ELF-1 (cell line): ENCODE measurements at regions not wholly inside any gene's neighbourhood (a gene's known extent, or its start where the extent isn't known, plus 50 kb on each side); places are given as distances from the start of the nearest gene placed in this dataset.
A peak's percentile ranks its signal among the peaks of the same experiment; 100 is the strongest.

Source experiments
- DNase-seq: peaks from one replicate; pipeline ENCODE4 v3.0.0-alpha.2; 2016; ENCODE audit warnings: low read depth, low spot score

DNA sequence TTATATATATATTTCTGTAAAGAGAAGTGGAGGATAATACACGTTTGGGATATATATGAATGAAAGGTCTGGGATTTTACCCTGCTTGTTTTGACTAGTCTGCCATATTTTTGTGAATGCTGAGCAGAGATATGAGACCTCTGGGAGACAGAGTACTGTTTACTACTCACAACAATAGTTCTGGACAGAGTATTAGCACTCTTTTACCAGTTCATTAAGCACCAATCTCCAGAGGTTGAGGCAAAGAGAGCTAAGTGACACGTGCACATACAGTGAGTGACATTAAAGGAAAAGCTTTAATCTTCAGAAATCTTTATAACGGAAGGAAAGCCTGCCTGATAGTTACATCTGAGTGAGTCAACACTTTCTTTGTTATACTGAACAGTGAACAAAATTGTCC lies 1452.7 kb upstream of the TENM3 start:
- no peak for DNase-seq

DNA sequence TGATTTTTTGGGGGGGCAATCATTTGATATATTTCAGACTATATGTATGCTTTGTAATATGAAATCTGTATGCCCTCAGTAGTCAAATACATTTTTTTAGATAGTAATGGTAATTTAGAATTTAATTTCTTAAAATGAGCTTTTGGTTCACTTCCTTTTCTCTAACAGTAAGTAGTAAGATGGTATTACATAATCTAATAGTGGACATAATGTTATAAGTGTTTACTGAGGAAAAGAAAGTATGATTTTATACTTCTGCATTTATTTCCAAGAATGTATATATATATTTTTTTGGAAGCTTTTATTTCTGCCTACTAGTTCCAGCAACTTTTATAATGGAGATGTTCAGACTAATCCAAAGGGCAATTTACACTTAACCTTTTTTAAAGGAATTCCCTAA lies 1450.7 kb upstream of the TENM3 start:
- DNase-seq = no peak

DNA sequence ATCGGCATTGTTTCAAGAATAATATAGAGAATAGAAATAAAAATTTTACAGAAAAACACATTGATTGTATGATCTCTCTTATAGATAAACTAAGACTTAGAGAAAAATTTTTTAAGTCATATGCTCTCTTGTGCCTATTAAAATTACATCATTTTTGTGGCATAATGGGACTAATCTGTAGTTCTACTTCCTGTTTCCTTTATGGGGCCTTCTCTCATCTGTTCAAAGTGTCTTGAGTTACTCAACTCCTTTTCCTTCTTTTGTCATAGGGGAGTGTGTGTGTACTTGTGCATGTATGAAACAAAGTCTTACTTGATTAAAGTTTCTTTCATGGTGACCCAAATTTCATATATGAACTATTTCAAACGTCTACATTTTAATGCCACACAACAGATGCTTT lies 1448.9 kb upstream of the TENM3 start:
- DNase-seq = no peak

DNA sequence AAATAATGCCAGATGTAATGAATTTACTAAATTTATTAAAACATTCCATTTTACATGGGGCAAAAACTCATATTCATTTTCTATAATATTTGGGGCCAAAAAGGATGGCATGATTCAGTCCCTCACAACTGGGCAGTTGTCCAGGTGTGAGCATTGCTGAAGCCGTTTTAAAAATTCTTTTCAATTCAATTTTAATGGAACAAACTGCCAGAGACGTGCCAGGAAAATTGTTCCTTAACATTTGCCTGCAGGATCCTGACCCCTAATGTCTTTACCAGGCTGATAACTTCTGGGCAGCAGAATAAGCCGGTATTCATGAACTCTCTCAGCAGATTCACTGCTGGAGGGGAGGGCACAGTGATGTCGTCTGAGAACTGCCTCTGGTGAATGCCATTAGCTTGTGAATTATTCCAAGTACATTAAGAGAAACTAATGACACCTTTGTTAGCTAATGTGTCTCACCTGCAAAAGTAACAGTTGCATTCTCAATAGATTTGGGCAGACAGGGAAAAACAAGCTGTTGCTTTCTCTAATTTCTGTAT lies 1445.1 kb upstream of the TENM3 start:
- no peak for DNase-seq

DNA sequence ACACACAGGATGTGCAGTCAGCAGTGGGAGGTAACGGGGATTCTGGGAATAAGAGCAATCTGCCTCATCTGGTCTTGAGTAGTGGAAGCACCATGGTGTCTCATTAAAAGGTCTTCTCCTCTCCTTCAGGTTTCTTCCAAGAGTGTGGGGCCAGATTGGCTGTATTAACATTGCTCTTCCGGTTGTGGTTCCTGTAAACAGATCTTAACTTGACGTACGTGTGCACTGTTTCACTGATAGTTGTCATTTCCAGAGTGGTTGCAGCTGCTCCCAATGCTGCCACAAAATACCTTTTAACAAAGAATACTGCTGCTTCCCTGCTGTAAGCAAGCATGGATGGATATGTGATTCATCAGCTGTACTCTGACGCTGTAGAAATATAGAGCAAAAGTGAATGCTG lies 1443.4 kb upstream of the TENM3 start:
- no peak for DNase-seq

DNA sequence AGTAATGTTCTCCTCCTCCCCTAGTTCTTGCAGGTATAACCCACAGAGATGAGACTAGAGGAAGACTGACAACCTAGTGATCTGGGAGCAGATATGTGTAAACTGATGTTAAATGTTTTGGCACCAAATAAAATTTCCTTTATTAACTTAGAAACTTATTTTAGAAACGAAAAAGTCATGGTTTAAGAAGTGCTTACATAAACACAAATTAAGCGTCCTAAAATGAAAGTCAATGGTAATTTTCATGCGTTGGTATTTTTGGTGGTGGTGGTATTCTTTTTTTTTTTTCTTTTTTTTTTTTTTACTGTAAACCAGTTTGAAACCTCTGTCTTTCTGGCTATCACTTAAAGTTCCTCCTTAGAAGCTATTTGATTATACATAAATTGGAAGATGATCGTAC lies 1438.1 kb upstream of the TENM3 start:
- no peak for DNase-seq

DNA sequence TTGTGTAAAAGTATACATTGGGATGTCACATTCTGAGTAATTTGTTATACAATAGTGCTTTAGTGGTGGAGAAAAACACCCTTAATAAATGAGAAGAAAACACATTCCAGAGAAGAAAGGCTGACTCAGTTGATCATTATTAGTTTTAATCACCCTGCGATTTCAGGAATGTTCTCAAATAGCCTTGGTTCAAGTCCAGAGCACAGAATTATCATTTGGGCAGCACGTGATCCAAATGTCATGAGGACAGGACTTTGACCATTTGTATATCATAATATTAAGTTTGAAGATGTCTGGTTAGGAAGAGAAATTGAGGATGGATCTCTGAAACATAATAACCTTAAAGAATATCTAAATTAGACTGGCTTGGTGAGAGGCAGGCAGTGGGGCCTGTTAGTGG lies 1434.3 kb upstream of the TENM3 start:
- no peak for DNase-seq

DNA sequence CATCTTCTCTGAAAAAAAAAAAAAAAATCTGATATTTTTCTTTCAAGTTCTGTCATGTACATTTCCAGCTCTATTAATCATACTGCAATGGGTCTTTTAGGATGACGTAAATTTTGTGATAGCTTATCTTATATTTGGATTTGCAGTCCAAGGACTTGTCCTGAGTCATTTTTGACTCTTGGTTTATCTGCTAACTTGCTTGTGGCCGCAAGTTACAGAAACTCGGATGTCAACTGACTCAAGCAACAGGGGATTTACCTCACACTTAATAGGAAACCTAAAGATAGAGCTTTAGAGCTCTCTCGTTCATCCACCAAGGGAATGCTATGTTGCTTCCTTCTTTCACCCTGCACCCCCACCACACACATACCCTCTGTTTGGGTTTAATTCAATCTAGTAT lies 1433.8 kb upstream of the TENM3 start:
- DNase-seq = no peak

DNA sequence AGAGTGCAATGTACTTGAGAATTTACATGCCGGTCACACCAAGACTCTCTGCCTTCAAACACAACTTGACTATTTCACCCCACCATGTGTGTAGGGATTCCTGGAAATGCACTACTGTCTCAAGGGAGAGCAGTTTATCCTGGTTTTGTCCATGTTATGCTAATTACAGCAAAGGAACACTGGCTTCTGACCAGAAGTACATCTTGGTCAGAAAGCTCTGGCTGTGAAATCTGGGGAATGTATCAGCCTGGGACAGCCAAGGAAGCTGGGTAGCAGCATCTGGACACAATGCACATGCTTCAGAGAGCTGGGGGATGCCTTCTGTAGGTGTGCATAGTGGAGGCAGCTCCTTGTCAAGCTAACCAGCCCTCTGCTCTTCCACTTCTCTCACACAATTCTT lies 1432.6 kb upstream of the TENM3 start:
- DNase-seq = no peak

DNA sequence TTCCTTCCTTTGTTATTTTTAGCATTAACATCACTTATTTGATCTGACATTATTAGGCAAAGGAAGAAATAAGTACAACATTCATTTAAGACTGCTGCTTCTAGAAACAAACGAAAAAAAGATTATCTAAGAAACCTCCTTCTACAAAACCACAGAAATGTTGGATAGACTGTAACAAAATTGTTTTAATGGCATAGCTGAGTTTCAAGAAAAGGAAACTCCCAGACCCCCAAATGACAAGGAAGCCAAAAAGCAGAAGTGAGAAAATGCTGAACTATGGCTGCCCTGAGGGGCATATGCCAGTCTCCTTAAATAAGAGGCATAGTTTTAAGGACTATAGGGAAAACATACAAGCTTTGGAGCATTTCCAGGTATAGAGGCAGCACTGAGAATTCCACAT lies 1431.6 kb upstream of the TENM3 start:
- no peak for DNase-seq

DNA sequence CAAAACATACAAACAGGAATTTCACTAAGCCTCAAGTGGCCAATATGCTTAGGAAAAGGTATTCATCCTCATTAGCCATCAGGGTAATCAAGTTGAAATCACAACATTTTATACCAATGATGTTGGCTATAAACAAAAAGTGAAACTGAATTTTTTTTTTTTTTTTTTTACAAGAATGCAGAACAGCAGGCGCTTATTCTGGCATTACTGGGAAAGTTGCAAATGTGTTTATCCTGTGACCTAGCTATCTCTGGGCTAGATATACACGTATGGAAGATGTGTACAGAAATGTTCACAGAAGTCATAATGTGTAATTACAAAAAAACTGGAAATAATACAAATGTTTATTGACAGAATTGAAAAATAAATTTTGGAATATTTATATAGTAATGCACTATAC lies 1430.4 kb upstream of the TENM3 start:
- DNase-seq = no peak

DNA sequence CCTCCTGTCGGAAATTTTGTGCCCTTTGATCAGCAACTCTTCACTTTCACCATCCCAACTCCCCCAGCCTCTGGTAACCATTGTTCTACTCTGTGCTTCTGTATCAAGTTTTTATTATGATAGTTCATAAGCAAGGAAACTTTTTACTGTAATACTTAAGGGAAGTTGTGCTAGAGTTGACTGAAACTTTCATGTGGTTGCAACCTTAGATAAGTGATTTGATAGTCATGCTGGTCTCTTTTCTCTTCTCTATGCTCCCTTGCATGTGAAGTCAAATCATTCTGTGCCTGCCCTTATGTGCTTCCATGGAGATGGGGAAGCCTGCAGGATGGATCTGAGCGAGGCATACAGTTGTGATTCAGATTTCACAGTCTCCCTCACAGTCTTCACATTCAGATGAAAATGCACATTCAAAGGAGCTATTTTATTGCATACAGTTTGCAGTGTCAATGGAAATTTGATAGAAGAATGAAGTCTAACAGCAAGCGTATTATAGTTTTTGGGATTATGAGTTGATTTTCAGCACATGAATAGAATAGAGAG lies 1428.3 kb upstream of the TENM3 start:
- DNase-seq = no peak

DNA sequence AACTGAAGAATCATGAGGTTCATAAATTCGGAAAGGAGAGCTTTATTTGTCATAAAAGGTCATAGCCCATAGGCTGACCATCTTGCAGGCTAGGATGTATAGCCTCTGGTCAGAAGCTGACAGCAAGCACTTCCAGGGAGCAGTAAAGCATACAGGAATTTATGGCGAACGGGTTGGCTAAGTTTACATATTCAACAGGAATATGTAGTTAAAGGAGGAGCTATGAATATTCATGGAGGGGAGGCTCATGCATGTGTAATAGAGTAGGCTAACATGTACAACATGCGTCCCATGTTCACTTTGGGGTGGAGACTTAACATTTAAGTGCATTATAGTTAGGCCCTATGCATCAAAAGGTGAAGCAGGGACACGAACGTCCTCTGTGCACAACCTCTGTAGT lies 1425.7 kb upstream of the TENM3 start:
- DNase-seq = no peak

DNA sequence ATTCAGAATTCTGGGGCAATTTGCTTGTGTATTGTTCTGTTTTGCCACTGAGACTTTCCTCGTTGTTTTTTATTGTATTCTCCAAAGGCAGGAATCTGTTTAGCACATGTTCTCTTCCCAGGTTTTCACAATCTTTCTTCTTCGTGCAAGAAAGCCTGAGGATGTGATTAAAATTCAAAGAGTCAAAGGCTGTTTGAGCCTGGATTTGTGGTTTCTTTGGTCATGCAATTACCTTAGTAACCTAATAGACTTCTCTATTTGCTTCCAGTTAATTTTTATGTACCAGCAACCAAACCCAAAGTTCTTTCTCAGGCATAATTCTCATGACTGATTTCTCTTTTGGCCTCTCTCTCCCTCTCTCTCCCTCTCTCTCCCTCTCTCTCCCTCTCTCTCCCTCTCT lies 1420.1 kb upstream of the TENM3 start:
- no peak for DNase-seq

DNA sequence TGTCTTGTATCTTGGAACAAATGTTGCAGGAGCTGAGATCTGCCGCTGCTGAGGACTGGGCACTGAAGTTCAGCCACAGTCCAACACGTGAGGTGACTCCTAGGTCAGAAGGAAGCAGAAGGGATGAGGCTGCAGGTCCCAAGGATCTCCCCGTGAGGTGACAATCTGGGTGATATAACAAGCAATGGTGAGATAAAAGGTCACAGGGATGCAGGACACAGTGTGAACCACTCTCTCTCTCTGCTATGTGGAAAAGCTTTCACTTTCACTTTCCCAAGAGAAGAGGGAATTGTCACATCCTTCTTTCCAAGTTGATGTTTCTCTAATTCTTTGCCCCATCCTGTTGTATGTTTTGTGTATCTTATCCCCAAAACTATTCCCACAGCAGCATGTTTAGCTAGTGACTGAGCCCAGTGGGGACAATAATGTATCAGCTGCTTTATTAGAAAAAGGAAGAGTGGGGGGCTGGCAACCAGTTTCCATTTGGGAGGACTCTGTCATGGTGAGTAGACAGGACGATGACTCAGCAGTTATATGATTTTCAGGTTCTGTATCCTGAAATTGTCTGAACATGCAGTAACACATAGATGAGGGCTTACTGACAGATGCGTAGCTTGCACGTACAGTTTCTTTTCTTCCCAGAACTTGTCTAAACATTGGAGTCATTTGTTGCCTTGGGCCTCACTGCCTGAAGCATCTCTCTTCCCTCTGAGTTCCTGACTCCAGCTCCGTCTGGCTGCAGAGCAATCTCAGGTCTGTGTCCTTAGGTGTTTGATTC lies 1415.8 kb upstream of the TENM3 start:
- no peak for DNase-seq

DNA sequence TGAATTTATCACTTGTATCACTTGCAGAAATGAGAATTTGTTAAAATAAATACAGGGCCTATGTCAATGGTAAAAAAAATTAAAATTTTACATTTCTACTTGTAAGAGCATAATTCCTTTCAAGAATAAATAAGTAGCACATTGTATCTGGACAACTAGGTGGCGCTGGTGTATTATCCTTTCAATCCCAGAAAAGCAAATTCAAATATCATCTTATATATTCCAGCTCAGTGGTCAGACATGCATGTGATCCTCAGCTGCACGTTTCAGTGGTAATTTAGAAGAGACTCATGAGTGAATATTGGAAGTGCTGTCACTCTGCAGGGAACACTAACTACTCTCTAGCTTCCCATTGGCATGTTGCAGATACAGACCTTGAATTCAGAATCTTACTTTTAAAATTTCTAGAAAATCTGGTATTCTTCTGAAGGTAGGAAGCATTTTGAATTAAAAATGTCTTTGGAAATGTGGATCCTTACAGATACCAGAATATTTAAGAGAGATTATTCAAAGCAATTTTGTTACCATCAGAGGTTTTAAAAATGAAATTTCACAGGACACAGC lies 1414.7 kb upstream of the TENM3 start:
- no peak for DNase-seq

DNA sequence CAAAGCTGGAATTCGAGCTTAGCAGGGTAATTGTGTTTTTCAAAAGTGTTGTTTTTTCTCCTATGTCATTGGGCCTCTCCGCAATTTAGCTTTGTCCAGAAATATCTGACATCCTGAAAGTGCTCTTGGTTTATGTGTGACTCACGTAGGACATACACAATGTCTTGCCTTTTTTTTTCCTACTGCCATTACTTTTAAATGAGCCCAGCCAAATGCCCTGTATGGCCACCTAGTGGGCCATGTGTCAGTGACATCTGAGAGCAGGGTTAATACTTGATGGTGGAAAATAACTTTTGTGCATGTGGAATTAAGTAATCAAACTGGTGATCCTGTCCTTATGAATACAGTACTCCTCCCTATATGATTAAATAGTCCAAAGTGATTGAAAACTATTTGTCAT lies 1411.1 kb upstream of the TENM3 start:
- DNase-seq = no peak

DNA sequence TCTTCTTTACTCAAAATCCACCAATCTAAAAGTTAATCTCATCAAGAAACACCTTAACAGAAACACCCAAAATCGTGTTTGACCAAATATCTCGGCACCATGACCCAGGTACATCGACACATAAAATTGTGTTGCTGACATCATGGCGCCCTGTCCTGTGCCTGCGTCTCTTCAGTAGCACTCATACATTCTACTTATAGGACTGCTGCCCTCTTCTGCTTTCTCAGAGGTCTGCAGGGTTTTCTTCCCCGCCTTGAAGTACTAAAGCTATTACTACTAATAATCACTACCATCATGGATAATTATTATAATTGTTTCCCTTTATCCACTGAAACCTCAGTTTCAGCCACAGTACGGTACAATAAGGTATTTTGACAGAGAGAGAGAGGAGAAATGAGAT lies 1403.1 kb upstream of the TENM3 start:
- DNase-seq = no peak

DNA sequence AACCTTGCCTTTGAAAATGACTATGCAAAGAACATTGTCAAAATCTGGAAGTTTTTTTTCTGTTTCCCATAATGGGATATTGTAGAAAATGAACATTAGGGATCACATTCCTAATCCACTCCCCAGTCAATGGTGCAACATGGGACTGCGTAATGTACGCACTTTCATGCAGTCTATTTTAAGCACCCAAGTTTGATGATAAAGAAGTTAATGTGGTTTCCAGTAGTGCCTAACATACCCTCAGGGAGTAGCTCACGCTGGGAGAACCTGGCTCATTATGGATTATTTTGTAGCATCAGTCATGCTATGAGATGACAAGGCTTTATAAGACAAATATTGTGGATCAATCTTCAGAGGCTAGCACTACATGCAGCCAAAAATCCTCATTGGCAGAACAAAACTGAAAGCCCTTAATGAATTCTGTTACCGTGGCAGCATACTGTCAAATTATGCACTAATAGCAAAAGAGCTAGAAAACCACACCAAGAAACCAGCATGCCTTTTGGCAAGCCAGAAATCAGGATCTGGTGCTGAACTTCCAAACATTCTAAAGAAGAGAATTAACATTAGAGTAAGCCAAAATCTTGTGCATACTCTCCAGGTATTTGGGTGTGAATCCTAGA lies 1392.8 kb upstream of the TENM3 start:
- no peak for DNase-seq

DNA sequence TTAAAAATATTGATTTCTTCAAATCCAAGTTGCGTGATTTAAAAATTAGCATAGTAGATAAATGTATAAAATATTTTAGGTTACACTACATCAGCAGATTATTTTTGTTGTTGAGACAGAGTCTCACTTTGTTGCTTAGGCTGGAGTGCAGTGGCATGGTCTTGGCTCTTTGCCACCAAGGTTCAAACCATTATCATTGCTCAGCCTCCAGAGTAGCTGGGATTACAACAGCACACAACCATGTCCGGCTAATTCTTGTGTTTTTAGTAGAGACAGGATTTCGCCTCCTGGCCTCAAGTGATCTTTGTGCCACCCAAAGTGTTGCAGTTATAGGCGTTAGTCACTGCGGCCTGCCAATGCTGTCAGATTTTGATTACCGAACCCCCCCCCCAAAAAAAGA lies 1390.5 kb upstream of the TENM3 start:
- no peak for DNase-seq

DNA sequence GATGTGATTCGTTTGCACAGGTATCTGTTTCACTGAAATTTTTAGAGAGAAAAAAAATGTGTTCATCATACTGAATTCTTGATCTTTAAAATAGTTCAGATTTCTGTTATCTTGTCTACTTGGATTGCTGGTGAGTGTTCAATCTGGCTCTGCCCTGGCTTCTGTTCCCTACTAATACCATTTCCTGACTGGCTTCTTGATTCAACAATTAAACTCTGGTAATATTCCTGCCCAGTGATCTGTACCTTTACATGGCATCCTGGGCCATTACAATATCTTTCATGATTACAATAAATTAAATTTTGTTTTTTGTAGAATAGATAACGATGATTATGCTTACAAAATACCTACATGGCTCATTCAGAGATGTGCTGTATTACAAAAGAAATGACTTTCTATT lies 1388.0 kb upstream of the TENM3 start:
- DNase-seq = no peak

DNA sequence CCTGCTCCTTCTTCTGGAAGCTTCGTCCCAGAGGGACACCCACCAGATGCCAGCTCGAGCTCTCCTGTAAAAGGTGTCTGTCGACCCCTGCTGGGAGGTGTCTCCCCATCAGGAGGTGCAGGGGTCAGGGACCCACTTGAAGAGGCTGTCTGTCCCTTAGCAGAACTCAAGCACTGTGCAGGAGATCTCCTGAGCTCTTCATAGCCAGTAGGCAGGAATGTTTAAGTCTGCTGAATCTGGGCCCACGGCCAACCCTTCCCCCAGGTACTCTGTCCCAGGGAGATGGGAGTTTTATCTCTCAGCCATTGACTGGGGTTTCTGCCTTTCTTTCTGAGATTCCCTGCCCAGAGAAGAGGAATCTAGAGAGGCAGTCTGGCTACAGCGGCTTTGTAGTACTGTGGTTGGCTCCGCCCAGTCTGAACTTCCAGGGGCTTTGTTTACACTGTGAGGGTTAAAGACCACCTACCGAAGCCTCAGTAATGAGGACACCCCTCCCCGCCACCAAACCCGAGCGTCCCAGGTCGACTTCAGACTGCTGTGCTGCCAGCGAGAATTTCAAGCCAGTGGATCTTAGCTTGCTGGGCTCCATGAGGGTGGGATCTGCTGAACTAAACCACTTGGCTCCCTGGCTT lies 1383.0 kb upstream of the TENM3 start:
- peak; percentile 54 for DNase-seq
